ENCODE measurements at regions not wholly inside any gene's neighbourhood (a gene's known extent, or its start where the extent isn't known, plus 50 kb on each side); places are given as distances from the start of the nearest gene placed in this dataset.

DNA sequence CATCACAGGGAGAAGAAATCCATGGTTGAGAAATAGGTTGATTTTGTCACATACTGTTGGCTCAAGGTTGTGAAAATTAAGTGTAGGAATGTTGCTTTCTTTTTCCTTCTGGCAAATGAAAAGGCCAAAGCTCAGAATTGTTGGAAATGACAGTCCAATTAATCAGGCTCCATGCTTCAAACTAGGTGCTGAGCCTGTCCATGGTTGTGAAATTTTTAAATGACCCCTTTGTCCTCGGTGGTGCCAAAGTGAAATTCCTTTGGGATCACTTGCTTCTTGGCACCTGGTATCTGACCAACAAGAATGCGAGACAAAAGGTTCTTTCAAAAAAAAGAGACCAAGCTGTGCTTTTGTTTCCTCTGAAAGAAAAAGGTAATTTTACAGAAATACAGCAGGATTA lies 451.9 kb downstream of the ETS1 start:
- TF ChIP-seq, protein P1, sequence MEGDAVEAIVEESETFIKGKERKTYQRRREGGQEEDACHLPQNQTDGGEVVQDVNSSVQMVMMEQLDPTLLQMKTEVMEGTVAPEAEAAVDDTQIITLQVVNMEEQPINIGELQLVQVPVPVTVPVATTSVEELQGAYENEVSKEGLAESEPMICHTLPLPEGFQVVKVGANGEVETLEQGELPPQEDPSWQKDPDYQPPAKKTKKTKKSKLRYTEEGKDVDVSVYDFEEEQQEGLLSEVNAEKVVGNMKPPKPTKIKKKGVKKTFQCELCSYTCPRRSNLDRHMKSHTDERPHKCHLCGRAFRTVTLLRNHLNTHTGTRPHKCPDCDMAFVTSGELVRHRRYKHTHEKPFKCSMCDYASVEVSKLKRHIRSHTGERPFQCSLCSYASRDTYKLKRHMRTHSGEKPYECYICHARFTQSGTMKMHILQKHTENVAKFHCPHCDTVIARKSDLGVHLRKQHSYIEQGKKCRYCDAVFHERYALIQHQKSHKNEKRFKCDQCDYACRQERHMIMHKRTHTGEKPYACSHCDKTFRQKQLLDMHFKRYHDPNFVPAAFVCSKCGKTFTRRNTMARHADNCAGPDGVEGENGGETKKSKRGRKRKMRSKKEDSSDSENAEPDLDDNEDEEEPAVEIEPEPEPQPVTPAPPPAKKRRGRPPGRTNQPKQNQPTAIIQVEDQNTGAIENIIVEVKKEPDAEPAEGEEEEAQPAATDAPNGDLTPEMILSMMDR (conservative IDR thresholded peaks at IDR 0.05; ENCODE audit: low read depth, low read length): no peak
- TF ChIP-seq CEBPB (IDR thresholded peaks at IDR 0.05; ENCODE audit: low read depth, low read length) (no peak), POLR2A (IDR thresholded peaks at IDR 0.05; ENCODE audit: low read depth, low read length) (no peak), BHLHE40 (IDR thresholded peaks at IDR 0.05; ENCODE audit: low read depth, low read length) (no peak), MXI1 (IDR thresholded peaks at IDR 0.05; ENCODE audit: borderline replicate concordance, low read depth, low read length) (no peak)
